PC-3 (cell line): ENCODE measurements at regions not wholly inside any gene's neighbourhood (a gene's known extent, or its start where the extent isn't known, plus 50 kb on each side); places are given as distances from the start of the nearest gene placed in this dataset.

Experiments used
- EZH2 ChIP-seq: fragments of 300-600 bp; sonication (generic); IDR thresholded peaks from one replicate; pipeline ENCODE4 v1.6.1; 2017; ENCODE audit warnings: antibody characterized with exemption, mild to moderate bottlenecking, low read length; ENCODE audit not compliant: unreplicated experiment
- EZH2phosphoT487 ChIP-seq: fragments of 300-600 bp; sonication (generic); IDR thresholded peaks from 2 replicates; pipeline ENCODE4 v1.6.1; 2018; ENCODE audit warnings: mild to moderate bottlenecking, antibody characterized with exemption, low read length, borderline replicate concordance
- TF ChIP-seq, protein P1 (sequence below): fragments of 300-600 bp; sonication (generic); conservative IDR thresholded peaks from 2 replicates; pipeline ENCODE4 v1.5.1; 2017; ENCODE audit warnings: antibody characterized with exemption, low read depth, mild to moderate bottlenecking, low read length

GRCh38 chr11:25435197-25435596, 896.7 kb upstream of the ANO3 start:
- TF ChIP-seq, protein P1, sequence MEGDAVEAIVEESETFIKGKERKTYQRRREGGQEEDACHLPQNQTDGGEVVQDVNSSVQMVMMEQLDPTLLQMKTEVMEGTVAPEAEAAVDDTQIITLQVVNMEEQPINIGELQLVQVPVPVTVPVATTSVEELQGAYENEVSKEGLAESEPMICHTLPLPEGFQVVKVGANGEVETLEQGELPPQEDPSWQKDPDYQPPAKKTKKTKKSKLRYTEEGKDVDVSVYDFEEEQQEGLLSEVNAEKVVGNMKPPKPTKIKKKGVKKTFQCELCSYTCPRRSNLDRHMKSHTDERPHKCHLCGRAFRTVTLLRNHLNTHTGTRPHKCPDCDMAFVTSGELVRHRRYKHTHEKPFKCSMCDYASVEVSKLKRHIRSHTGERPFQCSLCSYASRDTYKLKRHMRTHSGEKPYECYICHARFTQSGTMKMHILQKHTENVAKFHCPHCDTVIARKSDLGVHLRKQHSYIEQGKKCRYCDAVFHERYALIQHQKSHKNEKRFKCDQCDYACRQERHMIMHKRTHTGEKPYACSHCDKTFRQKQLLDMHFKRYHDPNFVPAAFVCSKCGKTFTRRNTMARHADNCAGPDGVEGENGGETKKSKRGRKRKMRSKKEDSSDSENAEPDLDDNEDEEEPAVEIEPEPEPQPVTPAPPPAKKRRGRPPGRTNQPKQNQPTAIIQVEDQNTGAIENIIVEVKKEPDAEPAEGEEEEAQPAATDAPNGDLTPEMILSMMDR, result no peak
- TF ChIP-seq EZH2 (no peak), EZH2phosphoT487 (no peak)
